GM04504 (cell line): ENCODE measurements at regions not wholly inside any gene's neighbourhood (a gene's known extent, or its start where the extent isn't known, plus 50 kb on each side); places are given as distances from the start of the nearest gene placed in this dataset.

Experiments used
- DNase-seq: peaks from one replicate; pipeline ENCODE4 v3.0.0-alpha.2; 2012; ENCODE audit warnings: low read depth

DNA sequence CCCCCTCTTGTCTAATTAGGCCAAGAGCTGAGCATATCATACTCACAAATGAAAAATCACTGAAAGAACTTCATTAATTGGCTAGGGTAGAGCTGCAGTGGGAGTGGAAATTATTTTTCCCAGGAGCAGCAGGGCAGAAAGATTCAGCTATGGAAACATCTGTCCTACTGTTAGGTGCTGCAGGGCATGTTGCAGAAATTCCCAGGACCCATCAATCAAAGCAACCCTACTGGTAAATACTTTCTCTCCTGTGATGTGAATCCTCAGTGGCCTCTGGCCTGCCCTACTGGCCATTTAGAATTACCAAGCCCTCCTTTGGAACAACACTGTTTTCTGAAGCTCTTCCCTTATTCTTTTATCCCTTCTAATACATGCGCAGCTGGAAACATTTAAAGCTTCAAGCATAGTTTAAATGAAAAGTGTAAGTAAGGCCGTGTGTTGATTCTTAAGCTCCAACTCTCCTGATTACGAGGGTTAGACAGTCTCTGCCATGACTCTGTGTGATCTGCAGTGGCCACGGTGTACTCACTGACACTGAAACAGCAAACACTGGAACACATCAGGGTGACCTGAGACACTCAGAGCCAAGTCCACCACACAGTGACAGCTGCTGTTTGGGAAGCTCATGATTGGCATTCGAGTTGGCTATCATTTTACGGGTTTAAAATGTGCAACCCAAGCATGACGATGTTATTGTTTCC is 62.6 kb upstream of the TMCC3 start:
- no peak for DNase-seq

- no peak for DNase-seq
Measured at GRCh38 chr12:94710933-94711332, 60.6 kb upstream of the TMCC3 start.

GRCh38 chr12:94707892-94708291 is 57.5 kb upstream of the TMCC3 start:
- no peak for DNase-seq

GRCh38 chr12:94707036-94707435 is 56.7 kb upstream of the TMCC3 start:
- DNase-seq: no peak

DNA sequence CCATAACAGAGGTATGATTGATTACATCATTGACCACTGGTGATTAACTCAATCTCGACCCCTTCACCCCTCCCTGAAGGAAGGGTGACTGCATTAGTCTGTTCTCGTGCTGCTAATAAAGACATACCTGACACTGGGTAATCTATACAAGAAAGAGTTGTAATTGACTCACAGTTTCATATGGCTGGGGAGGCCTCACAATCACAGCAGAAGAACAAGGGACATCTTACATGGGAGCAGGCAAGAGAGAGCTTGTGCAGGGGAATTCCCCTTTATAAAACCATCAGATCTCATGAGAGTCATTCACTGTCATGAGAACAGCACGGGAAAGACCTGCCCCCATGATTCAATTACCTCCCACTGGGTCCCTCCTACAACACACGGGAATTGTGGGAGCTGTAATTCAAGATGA is 55.9 kb upstream of the TMCC3 start:
- DNase-seq: no peak

DNA sequence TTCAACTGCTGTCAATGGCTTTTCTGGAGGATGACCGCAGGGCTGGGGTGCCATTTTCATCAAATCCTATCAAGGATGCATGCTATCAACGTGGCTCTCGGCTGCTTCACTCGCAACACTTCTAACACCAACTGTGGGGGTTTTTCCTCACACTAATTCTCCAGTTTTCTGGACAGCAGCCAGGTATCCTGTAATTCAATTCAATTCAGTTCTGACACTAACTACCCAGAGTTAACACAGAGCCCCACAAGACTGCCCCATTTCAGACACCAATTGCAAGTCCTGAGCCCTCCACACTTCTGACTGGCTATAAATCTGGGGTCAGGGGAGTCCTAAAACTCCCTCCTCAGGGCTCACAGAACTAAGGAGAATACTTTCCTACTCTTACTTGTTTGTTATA is 55.3 kb upstream of the TMCC3 start:
- DNase-seq: no peak

DNA sequence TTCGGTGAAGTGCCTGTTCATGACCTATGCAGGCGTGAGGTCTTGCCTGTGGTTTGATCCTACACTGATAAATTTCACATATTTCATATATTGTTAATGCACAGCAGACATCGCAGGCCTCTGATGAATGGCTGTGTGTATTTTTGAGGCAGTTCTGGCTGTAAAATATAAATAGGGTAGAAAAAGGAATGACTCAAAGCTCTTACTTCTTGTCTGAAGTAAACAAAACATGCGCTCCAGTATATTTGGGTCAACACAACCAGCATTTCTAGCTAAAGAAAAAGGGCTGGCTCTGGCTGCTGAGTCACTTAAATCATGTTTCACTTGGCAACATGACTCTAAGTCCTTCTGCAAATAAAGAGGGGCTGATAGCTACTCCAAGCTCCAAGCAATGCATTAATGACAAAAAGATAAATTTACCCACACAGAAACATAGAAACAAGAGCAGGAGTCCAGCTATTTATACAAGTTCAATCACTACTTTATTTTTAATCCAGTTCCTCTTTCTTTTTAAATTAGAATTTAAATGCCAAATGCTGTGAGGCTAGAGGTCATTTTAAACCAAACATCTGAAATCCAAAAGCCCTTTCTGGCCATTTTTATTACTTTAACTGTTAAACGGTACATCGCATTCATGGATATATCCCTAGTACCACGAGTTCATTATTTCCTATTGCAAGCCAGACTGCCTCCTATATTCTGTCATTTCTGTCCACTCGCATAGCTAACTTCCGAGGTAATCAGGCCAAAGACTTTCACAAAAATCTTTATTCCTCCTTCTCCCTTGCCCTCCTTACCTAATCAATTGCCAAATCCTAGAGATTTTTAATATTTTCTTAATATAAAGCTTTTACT is 54.3 kb upstream of the TMCC3 start:
- no peak for DNase-seq

DNA sequence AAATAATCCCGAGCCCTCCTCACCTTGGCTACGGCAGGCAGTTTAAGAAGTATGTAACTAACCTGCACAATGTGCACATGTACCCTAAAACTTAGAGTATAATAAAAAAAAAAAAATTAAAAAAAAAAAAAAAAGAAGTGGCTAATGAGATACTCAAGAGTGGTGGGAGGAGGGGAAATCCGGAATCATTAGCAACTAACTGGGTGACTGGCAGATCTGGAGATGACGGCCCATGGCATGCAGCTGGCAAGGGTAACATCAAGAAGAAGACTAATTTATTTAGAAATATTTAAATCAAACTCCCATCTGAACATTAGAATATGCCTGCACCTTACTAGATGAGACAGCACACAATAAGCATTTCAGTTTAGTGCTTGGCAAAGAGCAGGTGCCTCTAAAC is 52.3 kb upstream of the TMCC3 start:
- no peak for DNase-seq

GRCh38 chr12:94701711-94702110 is 51.4 kb upstream of the TMCC3 start:
- no peak for DNase-seq

GRCh38 chr12:94700662-94701061 is 50.3 kb upstream of the TMCC3 start:
- no peak for DNase-seq
